Gastroesophageal sphincter (tissue), 3 donors: ENCODE measurements at regions not wholly inside any gene's neighbourhood (a gene's known extent, or its start where the extent isn't known, plus 50 kb on each side); places are given as distances from the start of the nearest gene placed in this dataset.

Experiments used
- CTCF ChIP-seq, 4 experiments: fragments of 200-600 bp in 2 of 4; fragments of 450-650 bp in 2 of 4; sonication (generic) in 1 of 4; IDR thresholded peaks; one replicate each; pipeline ENCODE4 v1.5.1; 2017 to 2019; ENCODE audit warnings: antibody characterized with exemption in 4 of 4, mild to moderate bottlenecking in 2 of 4, moderate library complexity in 2 of 4
- EP300 ChIP-seq: sonication (generic); formaldehyde crosslinking; IDR thresholded peaks from one replicate; pipeline ENCODE4 v1.6.1; 2017; ENCODE audit warnings: antibody characterized with exemption, mild to moderate bottlenecking
- POLR2A ChIP-seq, 2 donors: fragments of 450-650 bp; IDR thresholded peaks; one replicate each; pipeline ENCODE4 v1.6.1; 2017; ENCODE audit warnings: antibody characterized with exemption in 2 of 2, mild to moderate bottlenecking in 2 of 2, moderate library complexity in 1 of 2
- POLR2AphosphoS5 ChIP-seq: sonication (generic); formaldehyde crosslinking; IDR thresholded peaks from one replicate; pipeline ENCODE4 v1.6.1; 2017; ENCODE audit warnings: antibody characterized with exemption

- TF ChIP-seq CTCF (IDR thresholded peaks at IDR 0.05) (no peak), POLR2AphosphoS5 (no peak), POLR2A (IDR thresholded peaks at IDR 0.05) (no peak), EP300 (no peak)
These were observed 115.8 kb upstream of the FAM78B start for GRCh38 chr1:166282391-166283137.
